ENCODE measurements at regions not wholly inside any gene's neighbourhood (a gene's known extent, or its start where the extent isn't known, plus 50 kb on each side); places are given as distances from the start of the nearest gene placed in this dataset.
"Not testable (repeated sequence)": the region's sequence is repeated elsewhere in the genome, so short reads cannot be mapped to it uniquely, and the experiment has no call there.

GRCh38 chr2:38465789-38466127 lies 88.7 kb upstream of the ATL2 start:
- H3K4me3 ChIP-seq (ENCODE audit: low read depth in 1 of 2, low read length in 2 of 2): no peak overlapping the region
- H3K9ac ChIP-seq (ENCODE audit: low read length): no peak overlapping the region
- H3K27ac ChIP-seq (ENCODE audit: low read depth, low read length): peak overlapping the region; percentile 87
- H3K27me3 ChIP-seq (ENCODE audit: control insufficient read depth in 1 of 2, insufficient read depth in 2 of 2, low read length in 2 of 2): no peaks in the 10 kb centered on the region
- H3K36me3 ChIP-seq (ENCODE audit: insufficient read depth, low read length): no peaks in the 10 kb centered on the region
- H3K4me1 ChIP-seq (ENCODE audit: insufficient read depth, low read length): peaks cover 75% of the 10 kb centered on the region
- H3K9me3 ChIP-seq (ENCODE audit: low read length): no peaks in the 10 kb centered on the region

- H3K9me3 ChIP-seq (ENCODE audit: low read length): no peaks in the 10 kb centered on the region
- H3K4me1 ChIP-seq (ENCODE audit: insufficient read depth, low read length): peaks cover 77% of the 10 kb centered on the region
- H3K36me3 ChIP-seq (ENCODE audit: insufficient read depth, low read length): no peaks in the 10 kb centered on the region
- peak overlapping the region; percentile 87 for H3K27ac ChIP-seq (ENCODE audit: low read depth, low read length)
- H3K9ac ChIP-seq (ENCODE audit: low read length): no peak overlapping the region
- no peaks in the 10 kb centered on the region for H3K27me3 ChIP-seq (ENCODE audit: control insufficient read depth in 1 of 2, insufficient read depth in 2 of 2, low read length in 2 of 2)
- no peak overlapping the region for H3K4me3 ChIP-seq (ENCODE audit: low read depth in 1 of 2, low read length in 2 of 2)
Observed at GRCh38 chr2:38464971-38465788, 88.1 kb upstream of the ATL2 start.

DNA sequence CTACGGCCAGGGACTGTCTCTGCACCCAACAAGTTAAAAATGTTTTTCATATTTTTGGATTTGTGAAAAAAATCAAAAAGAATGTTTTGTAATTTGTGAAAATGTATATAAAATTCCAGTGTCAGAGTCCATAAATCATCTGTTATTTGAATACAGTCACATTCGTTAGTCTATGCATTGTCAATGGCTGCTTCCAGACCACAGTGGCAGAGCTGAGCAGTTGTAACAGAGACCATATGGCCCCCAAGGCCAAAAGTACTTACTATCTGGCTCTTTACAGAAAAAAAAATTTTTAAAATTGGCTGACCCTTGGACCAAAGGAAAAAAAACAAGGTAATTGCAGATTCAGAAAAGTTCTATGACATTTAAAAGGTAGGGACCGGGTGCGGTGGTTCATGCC lies 86.7 kb upstream of the ATL2 start:
- no peaks in the 10 kb centered on the region for H3K36me3 ChIP-seq (ENCODE audit: insufficient read depth, low read length)
- H3K9me3 ChIP-seq (ENCODE audit: low read length): no peaks in the 10 kb centered on the region
- H3K27ac ChIP-seq (ENCODE audit: low read depth, low read length): peak overlapping the region; percentile 31
- no peak overlapping the region for H3K4me3 ChIP-seq (ENCODE audit: low read depth in 1 of 2, low read length in 2 of 2)
- no peaks in the 10 kb centered on the region for H3K27me3 ChIP-seq (ENCODE audit: control insufficient read depth in 1 of 2, insufficient read depth in 2 of 2, low read length in 2 of 2)
- H3K4me1 ChIP-seq (ENCODE audit: insufficient read depth, low read length): peaks cover 63% of the 10 kb centered on the region
- H3K9ac ChIP-seq (ENCODE audit: low read length): no peak overlapping the region

GRCh38 chr2:38462121-38462661 lies 85.1 kb upstream of the ATL2 start:
- H3K9me3 ChIP-seq (ENCODE audit: low read length): no peaks in the 10 kb centered on the region
- no peak overlapping the region for H3K9ac ChIP-seq (ENCODE audit: low read length)
- no peaks in the 10 kb centered on the region for H3K27me3 ChIP-seq (ENCODE audit: control insufficient read depth in 1 of 2, insufficient read depth in 2 of 2, low read length in 2 of 2)
- no peak overlapping the region for H3K4me3 ChIP-seq (ENCODE audit: low read depth in 1 of 2, low read length in 2 of 2)
- no peaks in the 10 kb centered on the region for H3K36me3 ChIP-seq (ENCODE audit: insufficient read depth, low read length)
- H3K27ac ChIP-seq (ENCODE audit: low read depth, low read length): peak overlapping the region; percentile 72
- peaks cover 48% of the 10 kb centered on the region for H3K4me1 ChIP-seq (ENCODE audit: insufficient read depth, low read length)

GRCh38 chr2:38461470-38461869 lies 84.4 kb upstream of the ATL2 start:
- no peaks in the 10 kb centered on the region for H3K36me3 ChIP-seq (ENCODE audit: insufficient read depth, low read length)
- peaks cover 41% of the 10 kb centered on the region for H3K4me1 ChIP-seq (ENCODE audit: insufficient read depth, low read length)
- H3K27ac ChIP-seq (ENCODE audit: low read depth, low read length): no peak overlapping the region
- no peak overlapping the region for H3K9ac ChIP-seq (ENCODE audit: low read length)
- H3K4me3 ChIP-seq (ENCODE audit: low read depth in 1 of 2, low read length in 2 of 2): no peak overlapping the region
- H3K27me3 ChIP-seq (ENCODE audit: control insufficient read depth in 1 of 2, insufficient read depth in 2 of 2, low read length in 2 of 2): no peaks in the 10 kb centered on the region
- no peaks in the 10 kb centered on the region for H3K9me3 ChIP-seq (ENCODE audit: low read length)

GRCh38 chr2:38460313-38460712 lies 83.2 kb upstream of the ATL2 start:
- Histone ChIP-seq H3K9me3 (ENCODE audit: low read length) (no peaks in the 10 kb centered on the region), H3K4me3 (ENCODE audit: low read depth in 1 of 2, low read length in 2 of 2) (no peak overlapping the region), H3K27ac (ENCODE audit: low read depth, low read length) (no peak overlapping the region), H3K27me3 (ENCODE audit: control insufficient read depth in 1 of 2, insufficient read depth in 2 of 2, low read length in 2 of 2) (no peaks in the 10 kb centered on the region), H3K9ac (ENCODE audit: low read length) (no peak overlapping the region), H3K4me1 (ENCODE audit: insufficient read depth, low read length) (peaks cover 31% of the 10 kb centered on the region), H3K36me3 (ENCODE audit: insufficient read depth, low read length) (no peaks in the 10 kb centered on the region)

- H3K4me3 ChIP-seq (ENCODE audit: low read depth in 1 of 2, low read length in 2 of 2): no peak overlapping the region
- H3K36me3 ChIP-seq (ENCODE audit: insufficient read depth, low read length): no peaks in the 10 kb centered on the region
- H3K27me3 ChIP-seq (ENCODE audit: control insufficient read depth in 1 of 2, insufficient read depth in 2 of 2, low read length in 2 of 2): no peaks in the 10 kb centered on the region
- peaks cover 3% of the 10 kb centered on the region for H3K4me1 ChIP-seq (ENCODE audit: insufficient read depth, low read length)
- H3K9ac ChIP-seq (ENCODE audit: low read length): no peak overlapping the region
- no peak overlapping the region for H3K27ac ChIP-seq (ENCODE audit: low read depth, low read length)
- no peaks in the 10 kb centered on the region for H3K9me3 ChIP-seq (ENCODE audit: low read length)
Observed at GRCh38 chr2:38454081-38454480, 77.0 kb upstream of the ATL2 start.

- not testable (repeated sequence) for H3K36me3 ChIP-seq (ENCODE audit: insufficient read depth, low read length); H3K9me3 ChIP-seq (ENCODE audit: low read length); H3K9ac ChIP-seq (ENCODE audit: low read length); H3K27ac ChIP-seq (ENCODE audit: low read depth, low read length); H3K4me3 ChIP-seq (ENCODE audit: low read depth in 1 of 2, low read length in 2 of 2); H3K27me3 ChIP-seq (ENCODE audit: control insufficient read depth in 1 of 2, insufficient read depth in 2 of 2, low read length in 2 of 2)
- H3K4me1 ChIP-seq (ENCODE audit: insufficient read depth, low read length): peaks cover 16% of the 10 kb centered on the region
Observed at GRCh38 chr2:38451778-38452177, 74.7 kb upstream of the ATL2 start.

- Histone ChIP-seq H3K9ac (ENCODE audit: low read length) (no peak overlapping the region), H3K9me3 (ENCODE audit: low read length) (no peaks in the 10 kb centered on the region), H3K27me3 (ENCODE audit: control insufficient read depth in 1 of 2, insufficient read depth in 2 of 2, low read length in 2 of 2) (no peaks in the 10 kb centered on the region), H3K27ac (ENCODE audit: low read depth, low read length) (no peak overlapping the region), H3K4me3 (ENCODE audit: low read depth in 1 of 2, low read length in 2 of 2) (no peak overlapping the region), H3K4me1 (ENCODE audit: insufficient read depth, low read length) (peaks cover 27% of the 10 kb centered on the region), H3K36me3 (ENCODE audit: insufficient read depth, low read length) (no peaks in the 10 kb centered on the region)
Observed at GRCh38 chr2:38450509-38450908, 73.4 kb upstream of the ATL2 start.

- Histone ChIP-seq H3K4me1 (ENCODE audit: insufficient read depth, low read length) (peaks cover 36% of the 10 kb centered on the region), H3K27me3 (ENCODE audit: control insufficient read depth in 1 of 2, insufficient read depth in 2 of 2, low read length in 2 of 2) (no peaks in the 10 kb centered on the region), H3K9me3 (ENCODE audit: low read length) (no peaks in the 10 kb centered on the region), H3K36me3 (ENCODE audit: insufficient read depth, low read length) (no peaks in the 10 kb centered on the region), H3K9ac (ENCODE audit: low read length) (no peak overlapping the region), H3K4me3 (ENCODE audit: low read depth in 1 of 2, low read length in 2 of 2) (no peak overlapping the region), H3K27ac (ENCODE audit: low read depth, low read length) (no peak overlapping the region)
Observed at GRCh38 chr2:38448692-38449410, 71.8 kb upstream of the ATL2 start.

DNA sequence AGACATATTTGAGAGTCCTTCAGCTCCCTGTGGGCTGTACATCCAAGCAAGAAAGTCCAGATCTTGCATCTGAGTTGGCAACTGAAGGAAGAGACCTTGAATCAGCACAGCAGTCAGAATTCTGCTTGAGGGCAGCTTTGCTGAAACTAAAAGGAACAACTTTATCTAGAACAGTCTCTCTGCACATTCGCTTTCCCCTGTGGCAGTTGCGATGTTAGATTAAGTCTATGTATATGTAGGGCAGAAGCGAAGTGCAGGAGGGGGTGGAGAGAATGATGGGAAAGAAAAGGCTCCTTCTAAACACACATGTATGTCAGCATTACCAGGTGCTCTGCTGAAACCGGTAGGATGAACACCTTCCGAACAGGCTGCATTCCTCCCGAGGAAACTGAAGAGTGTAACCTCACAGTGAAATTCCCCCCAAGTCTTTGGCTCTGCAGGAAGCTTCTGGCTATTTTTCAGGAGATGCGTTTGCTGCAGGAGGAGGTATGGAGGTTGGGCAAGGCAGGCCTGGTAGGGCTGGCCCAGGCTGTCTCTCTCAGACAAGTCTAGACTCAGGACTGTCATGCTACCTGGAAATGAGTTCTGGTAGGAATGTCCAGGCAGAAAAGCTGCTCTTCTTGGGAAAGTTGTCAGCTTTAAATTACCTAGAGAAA lies 70.0 kb upstream of the ATL2 start:
- Histone ChIP-seq H3K27ac (ENCODE audit: low read depth, low read length) (peak overlapping the region; percentile 67), H3K36me3 (ENCODE audit: insufficient read depth, low read length) (no peaks in the 10 kb centered on the region), H3K4me3 (ENCODE audit: low read depth in 1 of 2, low read length in 2 of 2) (no peak overlapping the region), H3K4me1 (ENCODE audit: insufficient read depth, low read length) (peaks cover 54% of the 10 kb centered on the region), H3K27me3 (ENCODE audit: control insufficient read depth in 1 of 2, insufficient read depth in 2 of 2, low read length in 2 of 2) (no peaks in the 10 kb centered on the region), H3K9ac (ENCODE audit: low read length) (no peak overlapping the region), H3K9me3 (ENCODE audit: low read length) (no peaks in the 10 kb centered on the region)
